HepG2 (cell line): ENCODE measurements at regions not wholly inside any gene's neighbourhood (a gene's known extent, or its start where the extent isn't known, plus 50 kb on each side); places are given as distances from the start of the nearest gene placed in this dataset.

Experiments used
- ATAC-seq: fragments of 200-7000 bp; cut with Tn5 transposase; 3 replicates; pipeline ENCODE4 v1.9.1; 2020; ENCODE audit warnings: mild to moderate bottlenecking, moderate library complexity
- BruUV-seq: library from RNA; stranded (reverse); fragments of 400-500 nt; replicated peaks from 2 replicates; lab custom pipeline; 2021; lab: Mats Ljungman, UMichigan
- CTCF ChIA-PET: fragments of 300-600 bp; formaldehyde crosslinking; extraction: SDS; loops from one replicate; lab custom pipeline; 2021; ENCODE audit warnings: low total read pairs, inconsistent platforms, low intra/inter-chr PET ratio; lab: Yijun Ruan, JAX
- POLR2A ChIA-PET: fragments of 350-600 bp; sonication (Branson Sonifier 250); formaldehyde crosslinking; loops from one replicate; lab custom pipeline; 2020; ENCODE audit warnings: antibody characterized with exemption, inconsistent platforms; lab: Yijun Ruan, JAX
- DNase-seq: peaks from one replicate; pipeline ENCODE4 v3.0.0-alpha.2; 2015; ENCODE audit warnings: low spot score
- FAIRE-seq: peaks from 3 replicates; lab custom pipeline; 2011; peaks lifted over from hg19 to GRCh38; lab: Jason Lieb, UNC
- H2AFZ ChIP-seq: one replicate; pipeline ENCODE4 v1.6.1; 2011; ENCODE audit warnings: low read length, inconsistent platforms
- H3K27ac ChIP-seq: fragments of 300-600 bp; 3 replicates; pipeline ENCODE4 v1.8.0; 2011; ENCODE audit warnings: mixed run types, mild to moderate bottlenecking, mixed read lengths, low read length, inconsistent platforms; ENCODE audit not compliant: insufficient read depth; ENCODE audit errors: extremely low read length
- H3K27me3 ChIP-seq, 2 experiments: fragments of 200-600 bp in 1 of 2; 2 replicates in 1 of 2; 3 replicates in 1 of 2; pipeline versions ENCODE4 v1.6.0 to v1.8.0; 2011; ENCODE audit warnings: low read length in 2 of 2, mild to moderate bottlenecking in 2 of 2, moderate library complexity in 2 of 2, inconsistent platforms in 1 of 2; ENCODE audit not compliant: insufficient read depth in 2 of 2, control insufficient read depth in 1 of 2
- H3K36me3 ChIP-seq, 2 experiments: fragments of 200-600 bp in 1 of 2; replicated peaks in 1 of 2; 2 replicates in 1 of 2; 3 replicates in 1 of 2; pipeline versions ENCODE4 v1.5.1 to v1.8.0; 2011; ENCODE audit warnings: low read length in 2 of 2, inconsistent platforms in 1 of 2; ENCODE audit not compliant: insufficient read depth in 2 of 2, control insufficient read depth in 1 of 2
- H3K4me1 ChIP-seq: 2 replicates; pipeline ENCODE4 v1.5.1; 2012; ENCODE audit warnings: low read length, inconsistent platforms; ENCODE audit not compliant: insufficient read depth
- H3K4me2 ChIP-seq: 2 replicates; pipeline ENCODE4 v1.6.0; 2011; ENCODE audit warnings: low read depth, low read length, inconsistent platforms
- H3K4me3 ChIP-seq, 3 experiments: fragments of 200-600 bp in 1 of 3; sonication (generic), shearing (Covaris generic) in 1 of 3; replicated peaks in 1 of 3; 2 replicates each; pipeline ENCODE4 v1.5.1; 2011 to 2016; ENCODE audit warnings: low read length in 3 of 3, inconsistent platforms in 2 of 3, low read depth in 2 of 3, mild to moderate bottlenecking in 2 of 3, control low read depth in 1 of 3, mixed read lengths in 1 of 3; ENCODE audit not compliant: insufficient read depth in 1 of 3
- H3K79me2 ChIP-seq: one replicate; pipeline ENCODE4 v1.6.1; 2011; ENCODE audit warnings: low read length, inconsistent platforms; ENCODE audit not compliant: insufficient read depth
- H3K9ac ChIP-seq: 2 replicates; pipeline ENCODE4 v1.6.0; 2011; ENCODE audit warnings: mild to moderate bottlenecking, low read depth, low read length, inconsistent platforms; ENCODE audit not compliant: insufficient read depth
- H3K9me3 ChIP-seq: 2 replicates; pipeline ENCODE4 v1.5.1; 2012; ENCODE audit warnings: mild to moderate bottlenecking, low read length
- H4K20me1 ChIP-seq: 2 replicates; pipeline ENCODE4 v1.6.0; 2011; ENCODE audit warnings: inconsistent platforms, mild to moderate bottlenecking, low read length, moderate library complexity; ENCODE audit not compliant: insufficient read depth
- GZF1 ChIP-seq: sonication (generic); formaldehyde crosslinking; IDR thresholded peaks from 2 replicates; pipeline ENCODE4 v1.5.1; 2020; ENCODE audit warnings: mild to moderate bottlenecking, missing genetic modification reagents
- ZNF205 ChIP-seq: IDR thresholded peaks from 2 replicates; pipeline ENCODE4 v1.6.1; 2018; ENCODE audit warnings: missing biosample characterization, missing genetic modification reagents
- ZNF225 ChIP-seq: sonication (generic); formaldehyde crosslinking; IDR thresholded peaks from 2 replicates; pipeline ENCODE4 v1.4.0; 2020; ENCODE audit warnings: mild to moderate bottlenecking, missing genetic modification reagents
- ZNF296 ChIP-seq: sonication (generic); formaldehyde crosslinking; conservative IDR thresholded peaks from 2 replicates; pipeline ENCODE4 v1.5.0; 2020; ENCODE audit warnings: mild to moderate bottlenecking, missing genetic modification reagents
- ZNF503 ChIP-seq: sonication (generic); formaldehyde crosslinking; IDR thresholded peaks from 2 replicates; pipeline ENCODE4 v1.4.0; 2020; ENCODE audit warnings: missing genetic modification reagents
- ZNF510 ChIP-seq: sonication (generic); formaldehyde crosslinking; IDR thresholded peaks from 2 replicates; pipeline ENCODE4 v1.4.0; 2020; ENCODE audit warnings: low read depth, mild to moderate bottlenecking, missing genetic modification reagents
- ZNF737 ChIP-seq: sonication (generic); formaldehyde crosslinking; IDR thresholded peaks from 2 replicates; pipeline ENCODE4 v1.5.0; 2020; ENCODE audit warnings: missing genetic modification reagents, mild to moderate bottlenecking, borderline replicate concordance
- ZSCAN9 ChIP-seq: IDR thresholded peaks from 2 replicates; pipeline ENCODE4 v1.6.1; 2016; ENCODE audit warnings: borderline replicate concordance
- in situ Hi-C: cut with HindIII; loops from 2 replicates; pipeline ENCODE4 v1.10.0; 2017; ENCODE audit warnings: low pct_unique_long_range_greater_than_20kb; ENCODE audit not compliant: extremely low pct_ligation_motif_present
- intact Hi-C: fragments of 100-400 bp; cut with micrococcal nuclease; formaldehyde crosslinking; loops from one replicate; pipeline ENCODE4 v1.10.0; 2022; ENCODE audit not compliant: unreplicated experiment
- TF ChIP-seq, protein P1 (sequence below): sonication (generic); formaldehyde crosslinking; IDR thresholded peaks from 2 replicates; pipeline ENCODE4 v1.5.1; 2020; ENCODE audit warnings: mild to moderate bottlenecking, moderate library complexity, missing genetic modification reagents
- TF ChIP-seq, protein P2 (sequence below): sonication (generic); formaldehyde crosslinking; IDR thresholded peaks from 2 replicates; pipeline ENCODE4 v1.4.0; 2020; ENCODE audit warnings: mild to moderate bottlenecking, low read depth, missing genetic modification reagents

- TF ChIP-seq ZNF737 (CRISPR knock-in tag) (no peak), ZNF205 (CRISPR knock-in tag) (no peak), ZNF225 (CRISPR knock-in tag) (no peak), GZF1 (CRISPR knock-in tag) (no peak), ZNF296 (CRISPR knock-in tag) (no peak), ZNF510 (CRISPR knock-in tag) (no peak), ZSCAN9 (CRISPR knock-in tag) (no peak), ZNF503 (no peak)
- TF ChIP-seq, protein P1, sequence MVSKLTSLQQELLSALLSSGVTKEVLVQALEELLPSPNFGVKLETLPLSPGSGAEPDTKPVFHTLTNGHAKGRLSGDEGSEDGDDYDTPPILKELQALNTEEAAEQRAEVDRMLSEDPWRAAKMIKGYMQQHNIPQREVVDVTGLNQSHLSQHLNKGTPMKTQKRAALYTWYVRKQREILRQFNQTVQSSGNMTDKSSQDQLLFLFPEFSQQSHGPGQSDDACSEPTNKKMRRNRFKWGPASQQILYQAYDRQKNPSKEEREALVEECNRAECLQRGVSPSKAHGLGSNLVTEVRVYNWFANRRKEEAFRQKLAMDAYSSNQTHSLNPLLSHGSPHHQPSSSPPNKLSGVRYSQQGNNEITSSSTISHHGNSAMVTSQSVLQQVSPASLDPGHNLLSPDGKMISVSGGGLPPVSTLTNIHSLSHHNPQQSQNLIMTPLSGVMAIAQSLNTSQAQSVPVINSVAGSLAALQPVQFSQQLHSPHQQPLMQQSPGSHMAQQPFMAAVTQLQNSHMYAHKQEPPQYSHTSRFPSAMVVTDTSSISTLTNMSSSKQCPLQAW (CRISPR knock-in tag) = no peak
- TF ChIP-seq, protein P2, sequence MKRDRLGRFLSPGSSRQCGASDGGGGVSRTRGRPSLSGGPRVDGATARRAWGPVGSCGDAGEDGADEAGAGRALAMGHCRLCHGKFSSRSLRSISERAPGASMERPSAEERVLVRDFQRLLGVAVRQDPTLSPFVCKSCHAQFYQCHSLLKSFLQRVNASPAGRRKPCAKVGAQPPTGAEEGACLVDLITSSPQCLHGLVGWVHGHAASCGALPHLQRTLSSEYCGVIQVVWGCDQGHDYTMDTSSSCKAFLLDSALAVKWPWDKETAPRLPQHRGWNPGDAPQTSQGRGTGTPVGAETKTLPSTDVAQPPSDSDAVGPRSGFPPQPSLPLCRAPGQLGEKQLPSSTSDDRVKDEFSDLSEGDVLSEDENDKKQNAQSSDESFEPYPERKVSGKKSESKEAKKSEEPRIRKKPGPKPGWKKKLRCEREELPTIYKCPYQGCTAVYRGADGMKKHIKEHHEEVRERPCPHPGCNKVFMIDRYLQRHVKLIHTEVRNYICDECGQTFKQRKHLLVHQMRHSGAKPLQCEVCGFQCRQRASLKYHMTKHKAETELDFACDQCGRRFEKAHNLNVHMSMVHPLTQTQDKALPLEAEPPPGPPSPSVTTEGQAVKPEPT (CRISPR knock-in tag) = no peak
- TF ChIP-seq, all 625 proteins: peak for 0
- BruUV-seq = no TSS peak
- H3K9me3 ChIP-seq = no peaks in the 10 kb centered on the region
Observed at GRCh38 chr18:73313476-73313875, 445.7 kb upstream of the NETO1 start.

More at GRCh38 chr18:73313476-73313875, 445.7 kb upstream of the NETO1 start:
- H3K79me2 ChIP-seq = no peaks in the 10 kb centered on the region
- FAIRE-seq (no peak), ATAC-seq (no peak), DNase-seq (no peak)
- in situ Hi-C loops = no loop called here
- no peak overlapping the region for H3K9ac ChIP-seq
- no peaks in the 10 kb centered on the region for H3K4me1 ChIP-seq
- no peak overlapping the region for H3K4me3 ChIP-seq
- no peak overlapping the region for H3K4me2 ChIP-seq
- H3K27ac ChIP-seq = no peak overlapping the region
- no peaks in the 10 kb centered on the region for H3K36me3 ChIP-seq
- H2AFZ ChIP-seq = no peak overlapping the region
- no peaks in the 10 kb centered on the region for H4K20me1 ChIP-seq
- CTCF ChIA-PET = no interaction called here
- intact Hi-C loops = no loop called here
- H3K27me3 ChIP-seq = no peaks in the 10 kb centered on the region
- POLR2A ChIA-PET = no interaction called here
